ENCODE measurements at regions not wholly inside any gene's neighbourhood (a gene's known extent, or its start where the extent isn't known, plus 50 kb on each side); places are given as distances from the start of the nearest gene placed in this dataset.

GRCh38 chr6:8527818-8528217 is 92.5 kb upstream of the SLC35B3 start:
- Histone ChIP-seq H3K4me3 (ENCODE audit: low read length) (no peak overlapping the region), H3K9me3 (ENCODE audit: control insufficient read depth in 2 of 3, low read length in 3 of 3) (no peaks in the 10 kb centered on the region), H3K4me1 (ENCODE audit: control insufficient read depth in 2 of 2, insufficient read depth in 2 of 2, low read length in 2 of 2) (no peaks in the 10 kb centered on the region), H3K36me3 (ENCODE audit: control insufficient read depth in 2 of 3, insufficient read depth in 3 of 3, low read length in 3 of 3) (no peaks in the 10 kb centered on the region), H3K27me3 (ENCODE audit: control insufficient read depth in 2 of 2, insufficient read depth in 2 of 2, low read length in 2 of 2) (no peaks in the 10 kb centered on the region), H3K27ac (ENCODE audit: low read depth, low read length) (no peak overlapping the region)
- CTCF ChIA-PET, result no interaction called here
- intact Hi-C loops (cut with micrococcal nuclease), result no loop called here
- no peak for ATAC-seq
- H3K9me3 Mint-ChIP-seq, result peaks cover 0 to 6% (median 0%) of the 10 kb centered on the region in 11 donors
- POLR2A ChIA-PET, result no interaction called here
- no peaks in the 10 kb centered on the region for H3K4me1 Mint-ChIP-seq
- no peak overlapping the region for H3K27ac Mint-ChIP-seq
- H3K36me3 Mint-ChIP-seq, result no peaks in the 10 kb centered on the region
- H3K4me3 Mint-ChIP-seq, result no peak overlapping the region
- DNase-seq, result no peak
- H3K27me3 Mint-ChIP-seq, result peaks cover 0 to 9% (median 0%) of the 10 kb centered on the region in 5 donors

GRCh38 chr6:8526624-8527023 is 91.3 kb upstream of the SLC35B3 start:
- ChIA-PET CTCF (no interaction called here), POLR2A (no interaction called here)
- no peaks in the 10 kb centered on the region for H3K4me1 ChIP-seq (ENCODE audit: control insufficient read depth in 2 of 2, insufficient read depth in 2 of 2, low read length in 2 of 2)
- H3K27ac ChIP-seq (ENCODE audit: low read depth, low read length), result no peak overlapping the region
- ATAC-seq, result no peak
- Mint-ChIP-seq H3K27me3 (peaks cover 0 to 9% (median 0%) of the 10 kb centered on the region in 5 donors), H3K36me3 (no peaks in the 10 kb centered on the region), H3K4me3 (no peak overlapping the region), H3K4me1 (no peaks in the 10 kb centered on the region), H3K9me3 (peaks cover 0 to 7% (median 0%) of the 10 kb centered on the region in 11 donors), H3K27ac (no peak overlapping the region)
- H3K9me3 ChIP-seq (ENCODE audit: control insufficient read depth in 2 of 3, low read length in 3 of 3), result no peaks in the 10 kb centered on the region
- H3K4me3 ChIP-seq (ENCODE audit: low read length), result no peak overlapping the region
- no peaks in the 10 kb centered on the region for H3K36me3 ChIP-seq (ENCODE audit: control insufficient read depth in 2 of 3, insufficient read depth in 3 of 3, low read length in 3 of 3)
- intact Hi-C loops (cut with micrococcal nuclease), result no loop called here
- no peaks in the 10 kb centered on the region for H3K27me3 ChIP-seq (ENCODE audit: control insufficient read depth in 2 of 2, insufficient read depth in 2 of 2, low read length in 2 of 2)
- no peak for DNase-seq

DNA sequence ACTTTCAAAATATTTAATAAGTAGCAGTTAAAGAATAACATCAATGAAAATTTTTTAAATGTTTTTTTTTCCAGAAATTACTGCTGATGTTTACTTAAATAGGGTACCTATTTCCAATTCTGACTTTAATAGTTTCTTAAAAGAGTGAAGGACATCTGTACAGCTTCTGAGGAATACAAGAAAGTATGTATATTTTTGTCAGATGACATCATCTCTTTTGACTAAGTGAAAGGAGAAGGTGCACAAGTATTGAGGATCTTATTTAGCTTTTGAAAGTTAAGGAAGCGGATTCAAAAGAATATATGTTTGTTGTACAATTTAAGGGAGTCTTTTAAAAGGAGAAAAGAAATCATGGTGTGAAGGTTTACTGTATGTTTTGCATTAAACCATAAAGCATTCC is 90.0 kb upstream of the SLC35B3 start:
- Mint-ChIP-seq H3K36me3 (peaks cover 0 to 2% (median 0%) of the 10 kb centered on the region in 5 donors), H3K27ac (no peak overlapping the region), H3K4me1 (no peaks in the 10 kb centered on the region), H3K27me3 (peaks cover 0 to 9% (median 0%) of the 10 kb centered on the region in 5 donors), H3K4me3 (no peak overlapping the region), H3K9me3 (peaks cover 0 to 15% (median 2%) of the 10 kb centered on the region in 11 donors)
- DNase-seq (no peak), ATAC-seq (no peak)
- Histone ChIP-seq H3K27me3 (ENCODE audit: control insufficient read depth in 2 of 2, insufficient read depth in 2 of 2, low read length in 2 of 2) (no peaks in the 10 kb centered on the region), H3K9me3 (ENCODE audit: control insufficient read depth in 2 of 3, low read length in 3 of 3) (no peaks in the 10 kb centered on the region), H3K27ac (ENCODE audit: low read depth, low read length) (no peak overlapping the region), H3K4me3 (ENCODE audit: low read length) (no peak overlapping the region), H3K4me1 (ENCODE audit: control insufficient read depth in 2 of 2, insufficient read depth in 2 of 2, low read length in 2 of 2) (no peaks in the 10 kb centered on the region), H3K36me3 (ENCODE audit: control insufficient read depth in 2 of 3, insufficient read depth in 3 of 3, low read length in 3 of 3) (no peaks in the 10 kb centered on the region)
- intact Hi-C loops (cut with micrococcal nuclease), result no loop called here
- CTCF ChIA-PET, result no interaction called here
- POLR2A ChIA-PET, result no interaction called here

GRCh38 chr6:8513174-8513573 is 77.8 kb upstream of the SLC35B3 start:
- Histone ChIP-seq H3K4me1 (ENCODE audit: control insufficient read depth in 2 of 2, insufficient read depth in 2 of 2, low read length in 2 of 2) (no peaks in the 10 kb centered on the region), H3K4me3 (ENCODE audit: low read length) (no peak overlapping the region), H3K27me3 (ENCODE audit: control insufficient read depth in 2 of 2, insufficient read depth in 2 of 2, low read length in 2 of 2) (no peaks in the 10 kb centered on the region), H3K9me3 (ENCODE audit: control insufficient read depth in 2 of 3, low read length in 3 of 3) (no peaks in the 10 kb centered on the region), H3K27ac (ENCODE audit: low read depth, low read length) (no peak overlapping the region), H3K36me3 (ENCODE audit: control insufficient read depth in 2 of 3, insufficient read depth in 3 of 3, low read length in 3 of 3) (no peaks in the 10 kb centered on the region)
- intact Hi-C loops (cut with micrococcal nuclease), result no loop called here
- no peak overlapping the region for H3K4me3 Mint-ChIP-seq
- ATAC-seq (no peak), DNase-seq (no peak)
- ChIA-PET POLR2A (no interaction called here), CTCF (no interaction called here)
- H3K9me3 Mint-ChIP-seq, result no peaks in the 10 kb centered on the region
- H3K27me3 Mint-ChIP-seq, result peaks cover 0 to 9% (median 6%) of the 10 kb centered on the region in 5 donors
- no peaks in the 10 kb centered on the region for H3K36me3 Mint-ChIP-seq
- no peaks in the 10 kb centered on the region for H3K4me1 Mint-ChIP-seq
- H3K27ac Mint-ChIP-seq, result no peak overlapping the region

DNA sequence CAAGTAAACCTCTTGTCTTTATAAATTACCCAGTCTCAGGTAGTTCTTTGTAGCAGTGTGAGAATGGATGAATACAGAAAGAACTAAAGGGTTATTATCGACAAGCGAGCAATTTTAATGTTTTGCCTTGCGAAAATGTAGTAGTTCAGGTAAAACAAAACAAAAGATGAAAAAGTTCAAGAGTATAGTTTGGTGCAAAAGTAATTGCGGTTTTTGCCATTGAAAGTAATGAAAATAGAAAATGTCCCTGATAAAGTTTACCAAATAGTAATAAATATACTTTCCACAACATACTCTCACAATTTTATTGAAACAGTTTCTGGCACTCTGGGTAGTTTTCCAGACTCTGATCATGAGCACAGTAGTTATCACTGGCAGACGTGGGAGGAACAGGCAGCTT is 71.9 kb upstream of the SLC35B3 start:
- H3K9me3 Mint-ChIP-seq, result peaks cover 0 to 2% (median 0%) of the 10 kb centered on the region in 11 donors
- Histone ChIP-seq H3K9me3 (ENCODE audit: control insufficient read depth in 2 of 3, low read length in 3 of 3) (no peaks in the 10 kb centered on the region), H3K4me1 (ENCODE audit: control insufficient read depth in 2 of 2, insufficient read depth in 2 of 2, low read length in 2 of 2) (no peaks in the 10 kb centered on the region), H3K27ac (ENCODE audit: low read depth, low read length) (no peak overlapping the region), H3K36me3 (ENCODE audit: control insufficient read depth in 2 of 3, insufficient read depth in 3 of 3, low read length in 3 of 3) (no peaks in the 10 kb centered on the region), H3K4me3 (ENCODE audit: low read length) (no peak overlapping the region), H3K27me3 (ENCODE audit: control insufficient read depth in 2 of 2, insufficient read depth in 2 of 2, low read length in 2 of 2) (no peaks in the 10 kb centered on the region)
- intact Hi-C loops (cut with micrococcal nuclease), result no loop called here
- ATAC-seq, result no peak
- H3K27ac Mint-ChIP-seq, result no peak overlapping the region
- CTCF ChIA-PET, result no interaction called here
- no peak for DNase-seq
- POLR2A ChIA-PET, result no interaction called here
- H3K4me1 Mint-ChIP-seq, result no peaks in the 10 kb centered on the region
- H3K4me3 Mint-ChIP-seq, result no peak overlapping the region
- H3K27me3 Mint-ChIP-seq, result peaks cover 0 to 16% (median 6%) of the 10 kb centered on the region in 5 donors
- no peaks in the 10 kb centered on the region for H3K36me3 Mint-ChIP-seq

DNA sequence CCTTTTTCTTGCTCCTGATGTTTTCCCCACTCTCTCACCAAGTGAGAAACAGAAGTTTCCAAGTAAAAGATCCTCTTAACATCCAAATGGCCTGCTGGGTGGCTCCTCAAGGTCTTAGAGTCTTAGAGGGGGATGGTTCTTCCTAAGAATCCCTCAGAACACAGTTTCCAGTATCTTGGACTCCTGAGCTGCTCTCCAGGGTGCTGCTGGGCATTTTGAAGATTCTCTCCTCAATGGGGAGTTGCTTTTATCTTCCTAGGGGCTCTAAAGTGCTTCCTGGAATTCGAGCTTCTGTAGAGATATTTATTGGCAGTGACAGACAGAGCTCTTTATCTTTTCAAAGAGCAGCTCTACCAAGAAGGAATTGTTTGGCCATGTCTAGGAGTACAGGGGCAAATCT is 70.8 kb upstream of the SLC35B3 start:
- Mint-ChIP-seq H3K27ac (no peak overlapping the region), H3K9me3 (peaks cover 0 to 2% (median 0%) of the 10 kb centered on the region in 11 donors), H3K4me3 (no peak overlapping the region), H3K27me3 (peaks cover 0 to 13% (median 6%) of the 10 kb centered on the region in 5 donors), H3K36me3 (no peaks in the 10 kb centered on the region), H3K4me1 (no peaks in the 10 kb centered on the region)
- DNase-seq (no peak), ATAC-seq (no peak)
- Histone ChIP-seq H3K9me3 (ENCODE audit: control insufficient read depth in 2 of 3, low read length in 3 of 3) (no peaks in the 10 kb centered on the region), H3K4me3 (ENCODE audit: low read length) (no peak overlapping the region), H3K36me3 (ENCODE audit: control insufficient read depth in 2 of 3, insufficient read depth in 3 of 3, low read length in 3 of 3) (no peaks in the 10 kb centered on the region), H3K4me1 (ENCODE audit: control insufficient read depth in 2 of 2, insufficient read depth in 2 of 2, low read length in 2 of 2) (no peaks in the 10 kb centered on the region), H3K27me3 (ENCODE audit: control insufficient read depth in 2 of 2, insufficient read depth in 2 of 2, low read length in 2 of 2) (no peaks in the 10 kb centered on the region), H3K27ac (ENCODE audit: low read depth, low read length) (no peak overlapping the region)
- ChIA-PET CTCF (no interaction called here), POLR2A (no interaction called here)
- intact Hi-C loops (cut with micrococcal nuclease), result no loop called here

- no peak overlapping the region for H3K4me3 ChIP-seq (ENCODE audit: low read length)
- no peak overlapping the region for H3K27ac ChIP-seq (ENCODE audit: low read depth, low read length)
- DNase-seq (no peak), ATAC-seq (no peak)
- Mint-ChIP-seq H3K27ac (no peak overlapping the region), H3K27me3 (peaks cover 0 to 4% (median 0%) of the 10 kb centered on the region in 5 donors), H3K9me3 (peaks cover 0 to 10% (median 4%) of the 10 kb centered on the region in 11 donors), H3K36me3 (peaks cover 0 to 3% (median 0%) of the 10 kb centered on the region in 5 donors), H3K4me1 (no peaks in the 10 kb centered on the region), H3K4me3 (no peak overlapping the region)
- ChIA-PET CTCF (no interaction called here), POLR2A (no interaction called here)
- no peaks in the 10 kb centered on the region for H3K36me3 ChIP-seq (ENCODE audit: control insufficient read depth in 2 of 3, insufficient read depth in 3 of 3, low read length in 3 of 3)
- intact Hi-C loops (cut with micrococcal nuclease), result no loop called here
- H3K27me3 ChIP-seq (ENCODE audit: control insufficient read depth in 2 of 2, insufficient read depth in 2 of 2, low read length in 2 of 2), result no peaks in the 10 kb centered on the region
- H3K4me1 ChIP-seq (ENCODE audit: control insufficient read depth in 2 of 2, insufficient read depth in 2 of 2, low read length in 2 of 2), result no peaks in the 10 kb centered on the region
- H3K9me3 ChIP-seq (ENCODE audit: control insufficient read depth in 2 of 3, low read length in 3 of 3), result no peaks in the 10 kb centered on the region
These were observed 64.2 kb upstream of the SLC35B3 start for GRCh38 chr6:8499540-8499939.
